Smooth muscle cell (in vitro differentiated cells): ENCODE measurements at regions not wholly inside any gene's neighbourhood (a gene's known extent, or its start where the extent isn't known, plus 50 kb on each side); places are given as distances from the start of the nearest gene placed in this dataset.

Source experiments
- DNase-seq: peaks from one replicate; lab custom pipeline; 2025; ENCODE audit not compliant: unreplicated experiment; lab: John Stamatoyannopoulos, UW
- H2AFZ ChIP-seq: fragments of 200-600 bp; sonication (generic); 2 replicates; pipeline ENCODE4 v1.6.0; 2016; ENCODE audit warnings: antibody characterized with exemption, low read depth, mild to moderate bottlenecking
- H3F3A ChIP-seq: fragments of 200-600 bp; sonication (generic); 2 replicates; pipeline ENCODE4 v1.6.0; 2017; ENCODE audit warnings: antibody characterized with exemption, low read depth
- H3K27ac ChIP-seq: fragments of 200-600 bp; sonication (generic); 2 replicates; pipeline ENCODE4 v1.5.1; 2016; ENCODE audit warnings: low read depth, mild to moderate bottlenecking
- H3K27me3 ChIP-seq: fragments of 200-600 bp; sonication (generic); 2 replicates; pipeline ENCODE4 v1.6.1; 2016; ENCODE audit warnings: low read depth, mild to moderate bottlenecking
- H3K36me3 ChIP-seq: fragments of 200-600 bp; sonication (generic); 2 replicates; pipeline ENCODE4 v1.5.1; 2016; ENCODE audit warnings: low read depth
- H3K4me1 ChIP-seq: fragments of 200-600 bp; sonication (generic); 2 replicates; pipeline ENCODE4 v1.5.1; 2016; ENCODE audit warnings: low read depth
- H3K4me2 ChIP-seq: fragments of 200-600 bp; sonication (generic); 2 replicates; pipeline ENCODE4 v1.6.0; 2016; ENCODE audit warnings: mild to moderate bottlenecking
- H3K4me3 ChIP-seq: fragments of 200-600 bp; sonication (generic); 2 replicates; pipeline ENCODE4 v1.5.1; 2016; ENCODE audit warnings: mild to moderate bottlenecking
- H3K79me2 ChIP-seq: fragments of 200-600 bp; sonication (generic); 2 replicates; pipeline ENCODE4 v1.6.0; 2016; ENCODE audit warnings: low read depth, mild to moderate bottlenecking
- H3K9ac ChIP-seq: fragments of 200-600 bp; sonication (generic); 2 replicates; pipeline ENCODE4 v1.6.0; 2016; ENCODE audit warnings: low read depth
- H3K9me3 ChIP-seq: fragments of 200-600 bp; sonication (generic); replicated peaks from 2 replicates; pipeline ENCODE4 v1.5.1; 2016; ENCODE audit warnings: low read depth
- H4K20me1 ChIP-seq: fragments of 200-600 bp; sonication (generic); 2 replicates; pipeline ENCODE4 v1.6.0; 2016; ENCODE audit warnings: low read depth
- WGBS: methylation state at CpG from one replicate; pipeline ENCODE4 v1.1.7; 2016; ENCODE audit warnings: low lambda C conversion rate; 5-methylcytosine and 5-hydroxymethylcytosine counted together
- TF ChIP-seq, protein P1 (sequence below): fragments of 200-600 bp; sonication (generic); IDR thresholded peaks from 2 replicates; pipeline ENCODE4 v1.5.1; 2017; ENCODE audit warnings: borderline replicate concordance, mild to moderate bottlenecking, antibody characterized with exemption; ENCODE audit not compliant: insufficient read depth, poor library complexity, severe bottlenecking

DNA sequence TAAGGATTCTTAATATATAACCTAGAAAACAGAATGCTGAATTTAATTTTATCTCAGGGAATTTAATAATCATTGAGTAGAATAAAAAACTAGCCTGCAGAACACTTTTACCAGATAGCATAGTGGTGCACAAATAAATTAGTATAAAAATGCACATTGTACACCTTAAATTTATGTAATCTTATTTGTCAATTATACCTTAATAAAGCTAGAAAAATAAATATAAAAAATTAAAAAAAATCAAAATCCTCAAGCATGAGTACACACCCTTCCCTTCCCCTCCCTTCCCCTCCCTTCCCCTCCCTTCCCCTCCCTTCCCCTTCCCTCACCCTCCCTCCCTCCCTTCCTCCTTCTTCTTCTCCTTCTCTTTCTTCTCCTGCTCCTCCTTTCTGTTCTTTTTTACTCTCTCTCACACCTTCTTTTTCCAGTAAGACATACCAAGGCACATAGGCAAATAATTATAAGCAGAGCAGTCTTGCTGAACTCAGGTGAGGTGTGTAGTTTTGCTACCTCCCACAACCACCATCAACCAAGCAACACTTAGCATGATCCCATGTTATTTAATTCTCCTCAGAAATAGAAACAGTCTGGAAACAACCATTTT lies 1395.0 kb downstream of the ZPLD1 start:
- TF ChIP-seq, protein P1, sequence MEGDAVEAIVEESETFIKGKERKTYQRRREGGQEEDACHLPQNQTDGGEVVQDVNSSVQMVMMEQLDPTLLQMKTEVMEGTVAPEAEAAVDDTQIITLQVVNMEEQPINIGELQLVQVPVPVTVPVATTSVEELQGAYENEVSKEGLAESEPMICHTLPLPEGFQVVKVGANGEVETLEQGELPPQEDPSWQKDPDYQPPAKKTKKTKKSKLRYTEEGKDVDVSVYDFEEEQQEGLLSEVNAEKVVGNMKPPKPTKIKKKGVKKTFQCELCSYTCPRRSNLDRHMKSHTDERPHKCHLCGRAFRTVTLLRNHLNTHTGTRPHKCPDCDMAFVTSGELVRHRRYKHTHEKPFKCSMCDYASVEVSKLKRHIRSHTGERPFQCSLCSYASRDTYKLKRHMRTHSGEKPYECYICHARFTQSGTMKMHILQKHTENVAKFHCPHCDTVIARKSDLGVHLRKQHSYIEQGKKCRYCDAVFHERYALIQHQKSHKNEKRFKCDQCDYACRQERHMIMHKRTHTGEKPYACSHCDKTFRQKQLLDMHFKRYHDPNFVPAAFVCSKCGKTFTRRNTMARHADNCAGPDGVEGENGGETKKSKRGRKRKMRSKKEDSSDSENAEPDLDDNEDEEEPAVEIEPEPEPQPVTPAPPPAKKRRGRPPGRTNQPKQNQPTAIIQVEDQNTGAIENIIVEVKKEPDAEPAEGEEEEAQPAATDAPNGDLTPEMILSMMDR = no peak
- H3K27ac ChIP-seq = no peak overlapping the region
- H3F3A ChIP-seq = no peaks in the 10 kb centered on the region
- H3K36me3 ChIP-seq = no peaks in the 10 kb centered on the region
- no peaks in the 10 kb centered on the region for H3K79me2 ChIP-seq
- no peaks in the 10 kb centered on the region for H4K20me1 ChIP-seq
- no peak overlapping the region for H2AFZ ChIP-seq
- H3K27me3 ChIP-seq = no peaks in the 10 kb centered on the region
- no peak overlapping the region for H3K4me2 ChIP-seq
- H3K9me3 ChIP-seq = no peaks in the 10 kb centered on the region
- no peak overlapping the region for H3K4me3 ChIP-seq
- no peaks in the 10 kb centered on the region for H3K4me1 ChIP-seq
- no peak for DNase-seq
- no peak overlapping the region for H3K9ac ChIP-seq

DNA sequence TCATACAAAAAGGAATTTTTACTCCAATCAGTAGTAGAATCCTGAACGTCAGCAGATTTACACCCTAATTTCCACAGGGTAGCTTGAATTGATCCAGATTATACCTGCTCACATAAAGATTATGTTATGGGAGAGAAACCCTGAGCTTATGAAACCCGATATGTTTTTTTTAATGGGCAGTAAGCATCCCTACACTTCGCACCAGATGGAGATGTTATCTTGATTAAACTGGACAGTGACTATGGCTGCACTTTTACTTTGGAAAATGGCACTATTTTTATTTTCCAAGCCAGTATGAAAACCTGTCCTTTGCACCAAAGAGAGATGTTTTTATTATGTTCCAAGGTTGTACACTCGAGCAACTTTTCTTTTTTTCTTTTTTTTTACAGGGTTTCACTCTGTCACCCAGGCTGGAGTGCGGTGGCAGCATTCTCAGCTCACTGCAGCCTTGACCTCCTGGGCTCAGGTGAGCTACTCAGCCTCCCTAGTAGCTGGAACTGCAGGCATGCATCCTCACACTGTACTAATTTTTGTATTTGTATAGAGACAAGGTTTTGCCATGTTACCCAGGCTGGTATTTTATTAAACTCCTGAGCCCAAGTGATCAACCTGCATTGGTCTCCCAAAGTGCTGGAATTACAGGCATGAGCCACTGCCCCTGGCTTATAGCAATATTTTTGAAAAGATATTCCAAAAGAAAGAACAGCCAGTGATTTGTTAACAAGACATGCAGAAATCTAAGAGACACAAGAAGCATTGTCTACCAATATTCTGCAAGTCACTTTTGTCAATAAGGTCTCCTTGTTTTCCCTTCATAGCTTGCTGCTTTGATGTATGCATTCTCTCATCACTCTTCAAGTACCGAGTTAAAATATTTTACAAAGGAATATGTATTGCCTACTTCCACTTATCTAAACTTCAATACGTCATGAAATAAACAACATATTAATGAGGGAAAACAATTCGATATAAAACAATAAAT lies 1412.6 kb downstream of the ZPLD1 start:
- H3K79me2 ChIP-seq = no peaks in the 10 kb centered on the region
- no peaks in the 10 kb centered on the region for H3K36me3 ChIP-seq
- no peaks in the 10 kb centered on the region for H3K4me1 ChIP-seq
- no peak overlapping the region for H3K4me3 ChIP-seq
- H3F3A ChIP-seq = no peaks in the 10 kb centered on the region
- no peak overlapping the region for H3K27ac ChIP-seq
- TF ChIP-seq, protein P1 = no peak
- H3K4me2 ChIP-seq = no peak overlapping the region
- H3K9me3 ChIP-seq = no peaks in the 10 kb centered on the region
- no peaks in the 10 kb centered on the region for H3K27me3 ChIP-seq
- WGBS = 87% methylated on average over 8 of the region's 8 CpGs
- H3K9ac ChIP-seq = no peak overlapping the region
- no peak overlapping the region for H2AFZ ChIP-seq
- no peak for DNase-seq
- no peaks in the 10 kb centered on the region for H4K20me1 ChIP-seq

DNA sequence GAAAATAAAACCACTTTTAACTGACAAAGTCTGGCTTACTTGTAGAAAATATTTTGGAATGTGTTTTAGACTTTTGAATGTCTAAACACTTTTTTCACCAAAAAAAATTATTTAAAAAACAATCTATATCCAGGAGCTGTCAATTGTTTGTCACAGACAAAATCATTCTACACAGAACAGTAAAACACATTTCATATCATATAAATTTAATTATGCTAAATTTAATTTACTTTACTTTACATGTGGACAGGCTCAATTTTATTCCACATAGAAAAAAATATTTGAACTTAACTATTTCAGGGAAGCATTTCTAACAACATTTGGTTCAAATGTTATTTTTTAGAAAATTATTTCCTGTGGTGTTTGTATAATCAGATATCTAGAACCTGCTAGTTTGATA lies 1417.0 kb downstream of the ZPLD1 start:
- TF ChIP-seq, protein P1 = no peak
- DNase-seq = no peak
- no peaks in the 10 kb centered on the region for H3K79me2 ChIP-seq
- no peak overlapping the region for H3K4me3 ChIP-seq
- no peaks in the 10 kb centered on the region for H3K9me3 ChIP-seq
- H3K27ac ChIP-seq = no peak overlapping the region
- no peak overlapping the region for H3K9ac ChIP-seq
- H3K4me1 ChIP-seq = no peaks in the 10 kb centered on the region
- H3K36me3 ChIP-seq = no peaks in the 10 kb centered on the region
- no peaks in the 10 kb centered on the region for H4K20me1 ChIP-seq
- no peaks in the 10 kb centered on the region for H3K27me3 ChIP-seq
- H3K4me2 ChIP-seq = no peak overlapping the region
- no peak overlapping the region for H2AFZ ChIP-seq
- H3F3A ChIP-seq = no peaks in the 10 kb centered on the region

DNA sequence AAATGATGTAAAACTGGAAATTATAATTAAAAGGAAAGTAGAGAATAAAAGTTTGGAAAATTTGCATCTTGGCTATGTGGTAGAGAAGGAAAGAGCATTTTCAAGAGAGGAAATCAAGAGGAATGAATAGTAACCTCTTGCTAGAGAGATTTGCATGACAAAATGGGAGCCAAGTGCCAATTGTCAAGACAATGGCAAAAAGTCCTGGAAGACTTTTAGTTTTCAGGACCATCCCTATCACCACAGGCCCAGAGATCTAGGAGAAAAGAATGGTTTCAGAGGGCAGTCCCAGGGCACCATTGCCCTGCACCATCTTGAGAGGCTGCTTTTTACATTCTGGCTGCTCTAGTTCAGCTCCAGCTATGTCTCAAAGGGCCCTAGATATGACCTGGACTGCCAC lies 1427.6 kb downstream of the ZPLD1 start:
- H2AFZ ChIP-seq = no peak overlapping the region
- TF ChIP-seq, protein P1 = no peak
- no peaks in the 10 kb centered on the region for H3F3A ChIP-seq
- H3K4me2 ChIP-seq = no peak overlapping the region
- H3K4me1 ChIP-seq = no peaks in the 10 kb centered on the region
- no peaks in the 10 kb centered on the region for H3K36me3 ChIP-seq
- no peaks in the 10 kb centered on the region for H3K79me2 ChIP-seq
- H4K20me1 ChIP-seq = no peaks in the 10 kb centered on the region
- H3K27ac ChIP-seq = no peak overlapping the region
- H3K4me3 ChIP-seq = no peak overlapping the region
- H3K9ac ChIP-seq = no peak overlapping the region
- no peak for DNase-seq
- H3K27me3 ChIP-seq = no peaks in the 10 kb centered on the region
- no peaks in the 10 kb centered on the region for H3K9me3 ChIP-seq
